BE2C (cell line): ENCODE measurements at regions not wholly inside any gene's neighbourhood (a gene's known extent, or its start where the extent isn't known, plus 50 kb on each side); places are given as distances from the start of the nearest gene placed in this dataset.

Experiments used
- DNase-seq: peaks from one replicate; pipeline ENCODE4 v3.0.0-alpha.2; 2020
- H3K27me3 ChIP-seq: fragments of 250-450 bp; sonication (Bioruptor Pico); 2 replicates; pipeline ENCODE4 v1.5.1; 2020; ENCODE audit warnings: mild to moderate bottlenecking
- H3K36me3 ChIP-seq: fragments of 250-450 bp; sonication (Bioruptor Pico); 2 replicates; pipeline ENCODE4 v1.5.1; 2020; ENCODE audit warnings: mild to moderate bottlenecking
- H3K4me1 ChIP-seq: fragments of 250-450 bp; sonication (Bioruptor Pico); 2 replicates; pipeline ENCODE4 v1.5.1; 2020
- H3K4me3 ChIP-seq: 2 replicates; pipeline ENCODE4 v1.5.1; 2011; ENCODE audit warnings: low read depth, low read length
- H3K9me3 ChIP-seq: fragments of 250-450 bp; sonication (Bioruptor Pico); 2 replicates; pipeline ENCODE4 v1.5.1; 2020
- TF ChIP-seq, protein P1 (sequence below): IDR thresholded peaks from 2 replicates; pipeline ENCODE4 v1.5.1; 2012; ENCODE audit warnings: mild to moderate bottlenecking, low read depth, low read length

DNA sequence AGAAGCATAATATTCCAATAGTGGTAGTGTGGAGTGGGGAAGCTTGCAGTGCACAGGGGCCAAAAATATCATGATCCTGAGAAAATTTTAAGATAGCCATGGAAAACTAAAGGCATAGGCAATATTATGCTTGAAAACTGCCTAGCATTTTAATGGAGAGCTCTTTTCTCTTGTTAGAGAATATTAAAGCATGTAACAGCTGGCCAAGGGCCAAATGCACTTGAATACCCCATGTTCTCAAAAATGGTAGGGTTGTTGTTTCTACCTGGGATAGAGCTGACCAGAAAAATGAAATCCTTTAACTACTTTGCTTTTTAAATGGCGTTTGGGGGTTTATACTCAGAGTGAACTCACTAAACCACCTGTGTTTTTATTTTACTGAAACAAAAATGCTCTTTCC lies 739.6 kb upstream of the SLIT2 start:
- no peaks in the 10 kb centered on the region for H3K27me3 ChIP-seq
- no peaks in the 10 kb centered on the region for H3K4me1 ChIP-seq
- H3K4me3 ChIP-seq, result no peak overlapping the region
- TF ChIP-seq, protein P1, sequence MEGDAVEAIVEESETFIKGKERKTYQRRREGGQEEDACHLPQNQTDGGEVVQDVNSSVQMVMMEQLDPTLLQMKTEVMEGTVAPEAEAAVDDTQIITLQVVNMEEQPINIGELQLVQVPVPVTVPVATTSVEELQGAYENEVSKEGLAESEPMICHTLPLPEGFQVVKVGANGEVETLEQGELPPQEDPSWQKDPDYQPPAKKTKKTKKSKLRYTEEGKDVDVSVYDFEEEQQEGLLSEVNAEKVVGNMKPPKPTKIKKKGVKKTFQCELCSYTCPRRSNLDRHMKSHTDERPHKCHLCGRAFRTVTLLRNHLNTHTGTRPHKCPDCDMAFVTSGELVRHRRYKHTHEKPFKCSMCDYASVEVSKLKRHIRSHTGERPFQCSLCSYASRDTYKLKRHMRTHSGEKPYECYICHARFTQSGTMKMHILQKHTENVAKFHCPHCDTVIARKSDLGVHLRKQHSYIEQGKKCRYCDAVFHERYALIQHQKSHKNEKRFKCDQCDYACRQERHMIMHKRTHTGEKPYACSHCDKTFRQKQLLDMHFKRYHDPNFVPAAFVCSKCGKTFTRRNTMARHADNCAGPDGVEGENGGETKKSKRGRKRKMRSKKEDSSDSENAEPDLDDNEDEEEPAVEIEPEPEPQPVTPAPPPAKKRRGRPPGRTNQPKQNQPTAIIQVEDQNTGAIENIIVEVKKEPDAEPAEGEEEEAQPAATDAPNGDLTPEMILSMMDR, result no peak
- no peaks in the 10 kb centered on the region for H3K9me3 ChIP-seq
- no peak for DNase-seq
- H3K36me3 ChIP-seq, result no peaks in the 10 kb centered on the region

DNA sequence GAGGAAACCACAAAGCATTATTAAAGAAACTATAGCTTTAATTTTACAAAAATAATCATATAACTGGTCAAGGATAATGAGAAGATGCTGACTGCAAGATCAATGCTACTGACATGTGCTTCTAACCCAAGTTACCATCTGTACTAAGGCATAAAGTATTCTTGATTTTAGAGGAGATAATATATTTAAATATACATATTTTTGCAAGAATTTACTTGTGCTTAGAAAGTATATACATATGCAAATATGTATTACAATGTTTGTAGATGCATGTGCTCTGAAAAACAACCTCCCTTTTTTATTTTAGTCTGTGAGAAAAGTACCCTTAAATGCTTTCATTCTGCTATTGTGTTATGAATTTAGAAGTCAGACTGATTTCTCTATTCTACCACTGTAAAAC lies 740.7 kb upstream of the SLIT2 start:
- H3K4me1 ChIP-seq, result no peaks in the 10 kb centered on the region
- no peak overlapping the region for H3K4me3 ChIP-seq
- H3K9me3 ChIP-seq, result no peaks in the 10 kb centered on the region
- no peaks in the 10 kb centered on the region for H3K27me3 ChIP-seq
- TF ChIP-seq, protein P1, result no peak
- DNase-seq, result no peak
- H3K36me3 ChIP-seq, result no peaks in the 10 kb centered on the region

DNA sequence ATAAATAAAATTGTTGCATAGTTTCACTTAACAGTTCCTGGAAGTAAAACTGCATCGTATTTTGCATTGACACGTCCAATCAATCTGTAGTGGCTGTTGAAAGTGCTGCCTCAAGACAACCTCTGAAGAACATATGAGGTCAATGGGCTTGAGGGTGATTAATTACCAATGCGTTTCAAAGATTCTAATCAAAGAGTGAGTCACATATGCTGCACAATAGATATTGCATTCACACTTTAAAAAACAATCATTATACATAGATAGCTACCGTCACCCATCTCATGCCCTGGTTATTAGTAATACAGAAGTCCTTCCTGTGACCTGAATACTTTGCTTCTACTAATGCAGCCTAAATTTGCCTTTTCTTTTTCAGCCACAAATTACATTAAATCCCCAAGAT lies 743.3 kb upstream of the SLIT2 start:
- TF ChIP-seq, protein P1, result no peak
- Histone ChIP-seq H3K4me1 (no peaks in the 10 kb centered on the region), H3K27me3 (no peaks in the 10 kb centered on the region), H3K4me3 (no peak overlapping the region), H3K9me3 (no peaks in the 10 kb centered on the region), H3K36me3 (no peaks in the 10 kb centered on the region)
- no peak for DNase-seq

- Histone ChIP-seq H3K36me3 (no peaks in the 10 kb centered on the region), H3K4me3 (no peak overlapping the region), H3K9me3 (peaks cover 2% of the 10 kb centered on the region; the same call in 1 of the 2 replicates), H3K4me1 (no peaks in the 10 kb centered on the region), H3K27me3 (no peaks in the 10 kb centered on the region)
- no peak for DNase-seq
- TF ChIP-seq, protein P1, result no peak
Observed at GRCh38 chr4:19497705-19498104, 754.0 kb upstream of the SLIT2 start.

DNA sequence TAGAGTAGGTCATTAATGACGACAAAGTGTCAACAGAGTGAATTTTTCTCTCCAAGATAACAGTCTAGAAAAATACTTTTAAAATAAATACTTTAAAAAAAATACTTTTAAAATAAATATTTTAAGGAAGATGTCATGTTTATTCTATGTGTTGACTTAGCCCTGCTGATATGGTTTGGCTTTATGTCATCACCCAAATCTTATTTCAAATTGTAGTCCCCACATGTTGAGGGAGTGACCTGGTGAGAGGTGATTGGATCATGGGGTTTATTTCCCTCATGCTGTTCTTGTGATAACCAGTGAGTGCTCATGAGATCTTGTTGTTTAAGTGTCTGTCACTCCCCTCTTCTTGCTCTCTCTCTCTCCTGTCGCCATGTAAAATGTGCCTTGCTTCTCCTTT lies 754.9 kb upstream of the SLIT2 start:
- H3K36me3 ChIP-seq, result no peaks in the 10 kb centered on the region
- no peak overlapping the region for H3K4me3 ChIP-seq
- H3K4me1 ChIP-seq, result no peaks in the 10 kb centered on the region
- TF ChIP-seq, protein P1, result no peak
- no peaks in the 10 kb centered on the region for H3K27me3 ChIP-seq
- DNase-seq, result no peak
- H3K9me3 ChIP-seq, result peaks cover 2% of the 10 kb centered on the region; the same call in 1 of the 2 replicates

- no peaks in the 10 kb centered on the region for H3K27me3 ChIP-seq
- H3K9me3 ChIP-seq, result peaks cover 2% of the 10 kb centered on the region; the same call in 1 of the 2 replicates
- H3K4me1 ChIP-seq, result no peaks in the 10 kb centered on the region
- no peak for DNase-seq
- no peak overlapping the region for H3K4me3 ChIP-seq
- H3K36me3 ChIP-seq, result no peaks in the 10 kb centered on the region
- TF ChIP-seq, protein P1, result no peak
Observed at GRCh38 chr4:19494961-19495360, 756.7 kb upstream of the SLIT2 start.
